DOHH2 (cell line): ENCODE measurements at regions not wholly inside any gene's neighbourhood (a gene's known extent, or its start where the extent isn't known, plus 50 kb on each side); places are given as distances from the start of the nearest gene placed in this dataset.

ENCODE experiments used
- EZH2phosphoT487 ChIP-seq: fragments of 200-600 bp; sonication (generic); IDR thresholded peaks from 2 replicates; pipeline ENCODE4 v1.6.1; 2017; ENCODE audit warnings: borderline replicate concordance, mild to moderate bottlenecking, antibody characterized with exemption, low read length, moderate library complexity, mixed read lengths
- TF ChIP-seq, protein P1 (sequence below): fragments of 200-600 bp; sonication (generic); IDR thresholded peaks from one replicate; pipeline ENCODE4 v1.5.1; 2014; ENCODE audit warnings: antibody characterized with exemption, mild to moderate bottlenecking, low read depth, low read length; ENCODE audit not compliant: poor library complexity, severe bottlenecking

DNA sequence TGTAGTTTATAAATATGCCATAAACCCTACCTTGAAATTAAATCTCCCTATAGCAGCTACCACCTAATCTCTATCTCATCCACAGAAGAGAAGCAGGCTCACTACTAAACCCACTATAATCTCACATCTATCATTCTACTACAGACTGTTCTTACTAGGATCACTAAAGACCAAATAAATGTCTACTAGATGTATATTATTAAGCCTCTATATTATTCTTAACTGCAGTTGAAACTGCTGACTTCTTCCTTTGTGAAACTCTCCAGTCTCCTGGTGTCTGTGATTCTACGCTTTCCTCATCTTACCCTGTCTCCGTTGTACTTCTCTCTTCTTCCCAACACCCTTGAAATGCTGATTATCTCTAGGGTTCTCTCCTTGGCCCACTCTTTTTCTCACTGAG, 1154.0 kb downstream of the IGSF11 start:
- TF ChIP-seq, protein P1, sequence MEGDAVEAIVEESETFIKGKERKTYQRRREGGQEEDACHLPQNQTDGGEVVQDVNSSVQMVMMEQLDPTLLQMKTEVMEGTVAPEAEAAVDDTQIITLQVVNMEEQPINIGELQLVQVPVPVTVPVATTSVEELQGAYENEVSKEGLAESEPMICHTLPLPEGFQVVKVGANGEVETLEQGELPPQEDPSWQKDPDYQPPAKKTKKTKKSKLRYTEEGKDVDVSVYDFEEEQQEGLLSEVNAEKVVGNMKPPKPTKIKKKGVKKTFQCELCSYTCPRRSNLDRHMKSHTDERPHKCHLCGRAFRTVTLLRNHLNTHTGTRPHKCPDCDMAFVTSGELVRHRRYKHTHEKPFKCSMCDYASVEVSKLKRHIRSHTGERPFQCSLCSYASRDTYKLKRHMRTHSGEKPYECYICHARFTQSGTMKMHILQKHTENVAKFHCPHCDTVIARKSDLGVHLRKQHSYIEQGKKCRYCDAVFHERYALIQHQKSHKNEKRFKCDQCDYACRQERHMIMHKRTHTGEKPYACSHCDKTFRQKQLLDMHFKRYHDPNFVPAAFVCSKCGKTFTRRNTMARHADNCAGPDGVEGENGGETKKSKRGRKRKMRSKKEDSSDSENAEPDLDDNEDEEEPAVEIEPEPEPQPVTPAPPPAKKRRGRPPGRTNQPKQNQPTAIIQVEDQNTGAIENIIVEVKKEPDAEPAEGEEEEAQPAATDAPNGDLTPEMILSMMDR, result no peak
- TF ChIP-seq EZH2phosphoT487, result no peak
